ENCODE measurements at regions not wholly inside any gene's neighbourhood (a gene's known extent, or its start where the extent isn't known, plus 50 kb on each side); places are given as distances from the start of the nearest gene placed in this dataset.

- peaks cover 4% of the 10 kb centered on the region for H3K9me3 Mint-ChIP-seq (ENCODE audit: insufficient read depth)
- DNase-seq (no peak), ATAC-seq (no peak)
- ChIA-PET POLR2A (no interaction called here), CTCF (no interaction called here)
- peaks cover 24% of the 10 kb centered on the region for H3K27me3 Mint-ChIP-seq (ENCODE audit: low read depth)
- no peaks in the 10 kb centered on the region for H3K36me3 Mint-ChIP-seq (ENCODE audit: low read depth)
- no peak overlapping the region for H3K27ac Mint-ChIP-seq
- peaks cover 11% of the 10 kb centered on the region for H3K4me1 Mint-ChIP-seq (ENCODE audit: low read depth)
- H3K4me3 Mint-ChIP-seq: no peak overlapping the region
Measured at GRCh38 chr20:62548471-62548870, 72.7 kb upstream of the GATA5 start.

- Mint-ChIP-seq H3K27me3 (ENCODE audit: low read depth) (peaks cover 26% of the 10 kb centered on the region), H3K4me3 (no peak overlapping the region), H3K9me3 (ENCODE audit: insufficient read depth) (peaks cover 4% of the 10 kb centered on the region), H3K27ac (no peak overlapping the region), H3K4me1 (ENCODE audit: low read depth) (peaks cover 11% of the 10 kb centered on the region), H3K36me3 (ENCODE audit: low read depth) (no peaks in the 10 kb centered on the region)
- ChIA-PET CTCF (no interaction called here), POLR2A (no interaction called here)
- no peak for ATAC-seq
- DNase-seq: no peak
Measured at GRCh38 chr20:62549029-62549428, 73.2 kb upstream of the GATA5 start.

GRCh38 chr20:62549499-62550086 lies 73.8 kb upstream of the GATA5 start:
- DNase-seq: no peak
- H3K9me3 Mint-ChIP-seq (ENCODE audit: insufficient read depth): peaks cover under 1% of the 10 kb centered on the region
- no peak overlapping the region for H3K4me3 Mint-ChIP-seq
- H3K27me3 Mint-ChIP-seq (ENCODE audit: low read depth): peaks cover 28% of the 10 kb centered on the region
- ChIA-PET CTCF (no interaction called here), POLR2A (no interaction called here)
- H3K27ac Mint-ChIP-seq: no peak overlapping the region
- no peak for ATAC-seq
- peaks cover 11% of the 10 kb centered on the region for H3K4me1 Mint-ChIP-seq (ENCODE audit: low read depth)
- no peaks in the 10 kb centered on the region for H3K36me3 Mint-ChIP-seq (ENCODE audit: low read depth)

- no peak overlapping the region for H3K4me3 Mint-ChIP-seq
- no peak for ATAC-seq
- CTCF ChIA-PET: no interaction called here
Measured at GRCh38 chr20:62550087-62550632, 74.4 kb upstream of the GATA5 start.

GRCh38 chr20:62551407-62552323 lies 75.9 kb upstream of the GATA5 start:
- ChIA-PET POLR2A (interaction anchor here (1.1 kb wide), 1 partner anchor 31 kb away, joined by 3 read pairs; no protein-coding TSS in a partner anchor), CTCF (no interaction called here)
- no peak overlapping the region for H3K4me3 Mint-ChIP-seq
- H3K27ac Mint-ChIP-seq: no peak overlapping the region
- peaks cover 11% of the 10 kb centered on the region for H3K4me1 Mint-ChIP-seq (ENCODE audit: low read depth)
- peaks cover 28% of the 10 kb centered on the region for H3K27me3 Mint-ChIP-seq (ENCODE audit: low read depth)
- ATAC-seq: no peak
- no peaks in the 10 kb centered on the region for H3K9me3 Mint-ChIP-seq (ENCODE audit: insufficient read depth)
- H3K36me3 Mint-ChIP-seq (ENCODE audit: low read depth): no peaks in the 10 kb centered on the region
- no peak for DNase-seq

More at GRCh38 chr20:62550087-62550632, 74.4 kb upstream of the GATA5 start:
- H3K9me3 Mint-ChIP-seq (ENCODE audit: insufficient read depth): no peaks in the 10 kb centered on the region
- H3K36me3 Mint-ChIP-seq (ENCODE audit: low read depth): no peaks in the 10 kb centered on the region
- DNase-seq: no peak
- H3K4me1 Mint-ChIP-seq (ENCODE audit: low read depth): peaks cover 11% of the 10 kb centered on the region
- POLR2A ChIA-PET: no interaction called here
- H3K27me3 Mint-ChIP-seq (ENCODE audit: low read depth): peaks cover 28% of the 10 kb centered on the region
- no peak overlapping the region for H3K27ac Mint-ChIP-seq

GRCh38 chr20:62552613-62553012 lies 76.8 kb upstream of the GATA5 start:
- no peak for DNase-seq
- ATAC-seq: no peak
- H3K36me3 Mint-ChIP-seq (ENCODE audit: low read depth): no peaks in the 10 kb centered on the region
- no peak overlapping the region for H3K4me3 Mint-ChIP-seq
- peaks cover 28% of the 10 kb centered on the region for H3K27me3 Mint-ChIP-seq (ENCODE audit: low read depth)
- H3K27ac Mint-ChIP-seq: no peak overlapping the region
- ChIA-PET POLR2A (interaction anchor here (1.1 kb wide), 1 partner anchor 30 kb away, joined by 3 read pairs; no protein-coding TSS in a partner anchor), CTCF (no interaction called here)
- H3K4me1 Mint-ChIP-seq (ENCODE audit: low read depth): peaks cover 11% of the 10 kb centered on the region
- no peaks in the 10 kb centered on the region for H3K9me3 Mint-ChIP-seq (ENCODE audit: insufficient read depth)

GRCh38 chr20:62553136-62553837 lies 77.5 kb upstream of the GATA5 start:
- Mint-ChIP-seq H3K27ac (no peak overlapping the region), H3K4me1 (ENCODE audit: low read depth) (peaks cover 10% of the 10 kb centered on the region)

GRCh38 chr20:62553838-62554161 lies 78.0 kb upstream of the GATA5 start:
- no peak for DNase-seq
- H3K36me3 Mint-ChIP-seq (ENCODE audit: low read depth): no peaks in the 10 kb centered on the region
- H3K27me3 Mint-ChIP-seq (ENCODE audit: low read depth): peaks cover 26% of the 10 kb centered on the region
- peaks cover 5% of the 10 kb centered on the region for H3K4me1 Mint-ChIP-seq (ENCODE audit: low read depth)
- no peak overlapping the region for H3K27ac Mint-ChIP-seq
- no peak for ATAC-seq
- no peaks in the 10 kb centered on the region for H3K9me3 Mint-ChIP-seq (ENCODE audit: insufficient read depth)
- ChIA-PET POLR2A (no interaction called here), CTCF (interaction anchor here (1.4 kb wide), 1 partner anchor 63 kb away, joined by 3 read pairs; no protein-coding TSS in a partner anchor)
- no peak overlapping the region for H3K4me3 Mint-ChIP-seq

More at GRCh38 chr20:62553136-62553837, 77.5 kb upstream of the GATA5 start:
- CTCF ChIA-PET: interaction anchor here (1.4 kb wide), 1 partner anchor 64 kb away, joined by 3 read pairs; no protein-coding TSS in a partner anchor
- H3K27me3 Mint-ChIP-seq (ENCODE audit: low read depth): peaks cover 28% of the 10 kb centered on the region
- no peak overlapping the region for H3K4me3 Mint-ChIP-seq
- H3K36me3 Mint-ChIP-seq (ENCODE audit: low read depth): no peaks in the 10 kb centered on the region
- H3K9me3 Mint-ChIP-seq (ENCODE audit: insufficient read depth): no peaks in the 10 kb centered on the region
- POLR2A ChIA-PET: no interaction called here
- DNase-seq (no peak), ATAC-seq (no peak)

GRCh38 chr20:62554214-62554897 lies 78.6 kb upstream of the GATA5 start:
- no peaks in the 10 kb centered on the region for H3K9me3 Mint-ChIP-seq (ENCODE audit: insufficient read depth)
- ATAC-seq (no peak), DNase-seq (no peak)
- H3K4me3 Mint-ChIP-seq: no peak overlapping the region
- ChIA-PET CTCF (interaction anchor here (1.4 kb wide), 1 partner anchor 63 kb away, joined by 3 read pairs; no protein-coding TSS in a partner anchor), POLR2A (no interaction called here)
- H3K4me1 Mint-ChIP-seq (ENCODE audit: low read depth): peaks cover 4% of the 10 kb centered on the region
- no peak overlapping the region for H3K27ac Mint-ChIP-seq
- H3K36me3 Mint-ChIP-seq (ENCODE audit: low read depth): no peaks in the 10 kb centered on the region
- H3K27me3 Mint-ChIP-seq (ENCODE audit: low read depth): peaks cover 23% of the 10 kb centered on the region

GRCh38 chr20:62554898-62555641 lies 79.3 kb upstream of the GATA5 start:
- peaks cover 4% of the 10 kb centered on the region for H3K4me1 Mint-ChIP-seq (ENCODE audit: low read depth)
- peaks cover 21% of the 10 kb centered on the region for H3K27me3 Mint-ChIP-seq (ENCODE audit: low read depth)
- H3K9me3 Mint-ChIP-seq (ENCODE audit: insufficient read depth): no peaks in the 10 kb centered on the region
- H3K27ac Mint-ChIP-seq: no peak overlapping the region
- DNase-seq (no peak), ATAC-seq (no peak)
- POLR2A ChIA-PET: no interaction called here
- H3K36me3 Mint-ChIP-seq (ENCODE audit: low read depth): no peaks in the 10 kb centered on the region
- no peak overlapping the region for H3K4me3 Mint-ChIP-seq
- CTCF ChIA-PET: no interaction called here

Data from activated CD8-positive, alpha-beta T cell treated with anti-CD3 and anti-CD28 coated beads, Interleukin-2, amount 10 ng/mL, durations not matched to agents 7 days and 5 days (primary cell).